KBM-7 (cell line): ENCODE measurements at regions not wholly inside any gene's neighbourhood (a gene's known extent, or its start where the extent isn't known, plus 50 kb on each side); places are given as distances from the start of the nearest gene placed in this dataset.

Experiments
- DNase-seq: peaks from one replicate; pipeline ENCODE4 v3.0.0-alpha.2; 2015
- in situ Hi-C: fragments of 300-500 bp; cut with MboI; formaldehyde crosslinking; loops from 2 replicates; pipeline ENCODE4 v1.14.3; 2020; ENCODE audit warnings: low sequenced_read_pairs, low pct_unique_long_range_greater_than_20kb, mixed read lengths

DNA sequence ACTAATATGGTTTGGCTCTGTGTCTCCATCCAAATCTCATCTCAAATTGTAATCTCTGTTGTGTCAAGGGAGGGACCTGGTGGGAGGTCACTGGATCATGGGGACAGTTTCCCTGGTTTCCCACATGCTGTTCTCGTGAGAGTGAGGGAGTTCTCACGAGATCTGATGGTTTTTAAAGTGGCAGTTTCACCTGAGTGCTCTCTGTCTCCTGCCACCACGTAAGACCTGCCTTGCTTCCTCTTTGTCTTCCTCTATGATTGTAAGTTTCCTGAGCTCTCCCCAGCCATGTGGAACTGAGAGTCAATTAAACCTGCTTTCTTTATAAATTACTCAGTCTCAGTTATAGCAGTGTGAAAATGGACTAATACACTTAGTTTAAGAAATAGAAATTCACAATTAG lies 228.9 kb downstream of the CD47 start:
- peak; percentile 29 for DNase-seq
- in situ Hi-C loops, result no loop called here

DNA sequence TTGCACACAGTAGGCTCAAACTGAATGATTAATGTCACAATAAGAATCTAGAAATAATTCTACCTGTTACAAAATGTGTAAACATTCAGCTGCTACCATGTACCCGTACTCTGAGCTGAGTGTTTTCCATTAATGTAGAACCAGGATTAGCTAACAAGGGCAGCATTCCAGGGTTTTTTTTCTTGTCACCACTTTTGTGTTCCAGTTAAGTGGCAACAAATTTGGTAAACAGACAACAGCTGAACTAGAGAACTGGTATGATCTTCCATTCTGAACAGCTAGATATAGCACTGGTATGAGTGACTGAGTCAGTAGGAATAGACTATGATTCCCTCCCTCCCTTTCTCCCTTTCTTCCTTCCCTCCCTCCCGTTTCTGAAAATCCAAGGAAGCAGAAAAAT lies 229.4 kb downstream of the CD47 start:
- in situ Hi-C loops, result no loop called here
- no peak for DNase-seq
